Stimulated activated CD4-positive, alpha-beta T cell treated with anti-CD3 and anti-CD28 coated beads, Interleukin-4, amount 100 ng/mL, for 4 hours (primary cell): ENCODE measurements at regions not wholly inside any gene's neighbourhood (a gene's known extent, or its start where the extent isn't known, plus 50 kb on each side); places are given as distances from the start of the nearest gene placed in this dataset.

Source experiments
- DNase-seq, 2 experiments: peaks; one replicate each; pipeline ENCODE4 v3.0.0-alpha.2; 2020

DNA sequence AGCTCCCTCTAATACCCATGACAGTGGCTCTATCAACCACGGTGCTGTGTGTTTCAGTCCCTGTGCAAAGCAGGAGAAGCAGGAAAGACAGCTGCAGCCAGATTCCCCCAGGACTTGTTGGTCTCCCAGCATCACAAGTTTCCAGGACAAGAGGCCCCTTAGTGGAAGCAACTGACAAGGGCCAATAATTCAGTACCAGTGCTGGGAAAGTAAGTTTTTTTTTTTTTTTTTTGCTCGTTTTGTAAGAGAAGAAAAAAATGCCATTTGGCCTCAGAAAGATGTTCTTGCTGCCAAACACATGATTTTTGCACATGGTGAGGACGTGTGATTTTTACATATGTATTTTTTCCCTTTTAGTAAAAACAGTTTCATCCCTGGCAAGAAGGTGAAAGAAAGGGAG, 284.2 kb upstream of the ZMIZ1 start:
- no peak for DNase-seq

GRCh38 chr10:78785066-78785465, 283.7 kb upstream of the ZMIZ1 start:
- DNase-seq: no peak

DNA sequence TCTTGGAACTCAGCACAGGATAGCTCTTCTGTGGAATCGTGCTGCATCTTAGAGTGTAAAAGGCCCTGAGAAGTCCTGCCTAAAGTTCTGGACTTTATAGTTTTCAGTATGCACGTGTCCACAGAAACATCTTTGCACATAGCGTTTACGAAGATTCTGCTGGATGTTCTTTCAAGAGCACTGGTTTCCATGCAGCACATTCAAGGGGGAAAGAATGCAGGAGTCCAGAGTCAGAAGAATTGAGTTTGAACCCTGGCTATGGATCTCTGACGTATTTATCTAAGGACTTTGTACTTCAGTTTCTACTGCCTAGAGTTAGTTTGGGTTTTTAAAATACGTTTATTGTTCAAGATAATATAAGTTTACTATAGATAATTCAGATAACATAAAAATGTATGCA, 282.8 kb upstream of the ZMIZ1 start:
- no peak for DNase-seq

GRCh38 chr10:78787125-78787524, 281.6 kb upstream of the ZMIZ1 start:
- DNase-seq: no peak

DNA sequence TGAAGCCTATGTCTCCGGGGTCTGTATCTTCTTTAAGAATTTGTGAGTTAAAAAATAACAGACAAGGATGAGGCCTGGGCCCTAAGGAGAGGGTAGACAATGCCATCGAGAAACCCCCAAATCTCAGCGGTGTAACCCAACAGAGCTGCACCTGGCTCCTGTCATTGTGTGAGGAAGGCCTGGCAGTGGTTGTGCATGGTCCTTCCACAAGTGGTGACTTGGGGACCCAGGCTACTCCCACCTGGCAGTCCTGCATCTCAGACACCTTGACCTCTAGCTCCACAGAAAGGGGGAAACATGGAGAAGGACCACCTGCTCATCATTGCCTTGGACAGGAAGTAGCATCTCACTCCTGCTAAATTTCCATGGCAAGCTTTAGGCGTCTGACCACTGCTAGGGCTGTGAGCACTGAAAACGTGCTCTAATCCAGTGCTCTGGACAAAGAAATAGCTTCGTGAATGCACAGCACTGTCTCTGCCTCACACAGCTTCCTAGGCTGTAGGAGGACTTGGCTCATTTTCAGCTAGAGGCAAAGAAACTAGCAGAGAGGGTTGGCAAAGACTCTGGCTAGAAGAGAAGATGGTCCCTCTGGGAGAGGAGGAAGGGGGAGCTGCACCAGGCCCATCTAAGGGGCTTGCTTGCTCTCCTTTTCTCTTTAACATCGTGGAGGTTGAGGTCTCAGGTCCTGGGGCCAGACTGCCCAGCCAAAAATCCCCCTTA, 273.9 kb upstream of the ZMIZ1 start:
- DNase-seq: no peak

DNA sequence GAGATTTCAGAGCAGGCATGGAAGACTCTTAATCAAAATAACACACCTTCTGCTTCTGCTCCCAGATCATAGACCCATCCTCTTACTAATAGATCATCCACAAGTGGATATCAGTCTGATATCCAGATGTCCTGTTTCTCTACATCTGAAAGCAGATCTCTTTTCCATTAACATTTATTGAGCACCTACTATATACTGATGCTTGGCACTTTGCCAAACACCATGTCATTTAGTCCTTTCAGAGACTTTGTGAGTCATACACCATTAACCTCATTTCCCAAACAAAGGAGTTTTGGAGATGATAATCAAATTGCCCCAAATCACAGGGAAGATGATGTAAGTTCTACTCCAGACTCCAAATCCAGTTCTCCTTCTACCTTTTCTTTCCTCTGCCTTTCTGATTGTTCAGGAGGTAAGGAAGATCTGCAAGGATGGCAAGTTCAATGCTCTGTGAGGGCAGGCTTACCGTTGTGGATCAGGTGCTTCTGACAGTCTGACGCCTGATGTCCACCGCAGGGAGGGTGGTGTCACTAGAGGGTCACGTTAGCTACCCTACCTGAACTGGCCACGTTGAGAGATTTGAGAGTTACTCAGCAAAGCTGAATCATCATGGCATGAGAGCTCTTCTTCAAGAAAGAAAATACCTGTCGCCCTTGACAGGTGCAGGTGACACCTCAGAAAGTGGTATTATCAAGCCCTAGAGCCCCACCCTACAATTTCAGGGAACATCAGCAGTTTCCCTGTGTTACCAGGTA, 269.6 kb upstream of the ZMIZ1 start:
- no peak for DNase-seq

- no peak for DNase-seq
Observed at GRCh38 chr10:78800006-78800405, 268.8 kb upstream of the ZMIZ1 start.

DNA sequence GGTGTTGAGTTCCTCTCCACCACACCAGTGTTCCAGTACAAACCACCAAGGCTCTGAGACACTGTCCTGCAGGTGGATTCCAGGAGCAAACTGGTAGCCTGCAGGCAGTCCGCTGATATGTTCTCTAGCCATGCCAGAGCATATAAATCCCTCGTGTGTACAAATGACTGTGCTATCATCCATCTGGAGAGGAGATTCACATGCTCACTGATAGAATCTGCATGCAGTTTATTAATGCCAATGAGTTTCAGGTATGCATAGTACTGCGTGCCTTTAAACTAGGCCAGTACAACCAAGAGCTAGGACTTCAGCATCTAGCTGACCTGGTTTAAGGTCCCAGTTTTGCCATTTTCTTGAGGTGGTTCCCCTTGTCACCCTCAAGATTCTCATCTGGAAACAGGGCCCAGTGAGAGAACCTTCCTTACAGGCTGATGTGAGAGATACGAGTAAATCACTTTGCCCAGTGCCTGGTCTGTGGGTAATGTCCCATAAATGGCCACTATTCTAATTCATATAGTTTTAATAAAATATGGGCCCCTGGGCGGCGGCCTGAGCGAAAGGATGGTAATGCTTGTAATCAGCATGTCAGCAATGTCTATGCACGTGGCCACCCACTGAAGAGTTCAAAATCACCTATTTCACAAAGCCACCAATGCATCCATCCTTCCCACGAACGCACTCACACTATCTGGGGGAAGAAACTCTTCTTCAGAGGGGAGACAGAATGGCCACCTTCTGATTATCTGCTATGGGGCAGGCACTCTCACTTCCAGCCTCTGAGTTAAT, 268.0 kb upstream of the ZMIZ1 start:
- no peak for DNase-seq

DNA sequence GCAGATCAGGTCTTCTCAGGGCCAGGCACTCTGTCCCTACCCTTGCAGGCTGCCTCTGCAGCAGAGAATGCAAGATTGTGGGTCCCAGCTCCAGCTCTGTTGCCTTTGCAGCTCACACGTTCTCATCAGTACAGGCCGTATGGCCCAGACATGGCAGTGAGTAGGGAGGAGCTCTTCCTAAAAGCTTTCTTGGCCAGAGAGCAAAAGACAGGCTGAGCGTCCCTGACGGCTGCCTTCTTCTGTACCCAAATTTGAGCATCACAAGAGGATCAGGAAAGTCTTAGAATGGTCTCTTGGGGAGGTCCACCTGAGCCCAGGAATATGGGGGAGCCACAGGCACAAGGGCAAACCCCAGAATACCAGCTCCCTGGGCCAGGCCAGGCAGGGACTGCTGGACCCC, 266.3 kb upstream of the ZMIZ1 start:
- DNase-seq: no peak

- DNase-seq: no peak
Observed at GRCh38 chr10:78802866-78803265, 265.9 kb upstream of the ZMIZ1 start.

DNA sequence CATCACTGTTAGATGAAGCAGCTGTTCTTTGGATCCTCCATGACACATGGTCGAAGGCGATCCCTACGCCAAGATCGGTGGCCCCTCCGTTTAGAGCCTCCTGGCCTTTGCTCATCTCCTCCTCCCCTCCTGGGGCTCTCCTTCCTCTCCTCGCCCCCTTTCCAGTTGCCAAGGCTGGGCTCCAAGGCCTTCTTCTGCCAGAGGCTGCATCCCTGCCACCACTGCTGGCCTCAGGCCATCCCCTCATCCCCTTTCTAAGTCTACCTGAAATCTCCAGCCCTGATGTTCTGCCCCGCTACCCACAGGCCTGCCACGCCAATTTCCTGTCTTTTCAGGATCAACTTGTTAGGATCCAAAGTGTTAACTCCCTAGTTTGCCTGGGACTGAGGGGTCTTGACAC, 265.1 kb upstream of the ZMIZ1 start:
- no peak for DNase-seq

DNA sequence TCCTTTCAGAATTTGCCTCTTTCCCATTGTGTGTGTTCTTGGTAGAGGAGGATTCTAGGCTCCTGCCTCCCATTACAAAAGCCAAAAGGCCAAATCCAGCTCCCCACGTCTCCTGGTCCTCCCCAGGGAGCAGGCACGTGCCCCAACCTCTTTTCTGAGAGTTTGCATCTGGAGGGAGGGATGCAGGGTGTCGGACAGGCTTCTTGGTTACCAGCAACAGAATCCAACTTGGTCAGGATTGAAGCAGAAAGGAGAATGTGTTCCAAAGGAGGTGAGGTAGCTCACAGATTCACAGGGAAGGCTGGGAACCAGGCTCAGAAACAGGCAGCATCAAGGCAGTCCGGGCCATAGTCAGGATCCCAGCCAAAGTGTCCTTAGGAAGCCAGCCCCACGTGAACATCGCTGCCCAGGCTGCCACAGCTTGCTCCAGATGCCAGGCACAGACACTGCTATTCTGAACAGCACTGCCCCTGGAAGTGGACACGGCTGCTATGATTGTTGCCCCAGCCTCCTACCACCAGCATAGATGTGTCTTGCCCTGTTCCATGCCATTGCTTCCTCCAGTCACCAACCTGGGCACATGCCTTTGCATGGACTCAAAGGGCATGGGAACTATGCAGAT, 264.2 kb upstream of the ZMIZ1 start:
- no peak for DNase-seq

DNA sequence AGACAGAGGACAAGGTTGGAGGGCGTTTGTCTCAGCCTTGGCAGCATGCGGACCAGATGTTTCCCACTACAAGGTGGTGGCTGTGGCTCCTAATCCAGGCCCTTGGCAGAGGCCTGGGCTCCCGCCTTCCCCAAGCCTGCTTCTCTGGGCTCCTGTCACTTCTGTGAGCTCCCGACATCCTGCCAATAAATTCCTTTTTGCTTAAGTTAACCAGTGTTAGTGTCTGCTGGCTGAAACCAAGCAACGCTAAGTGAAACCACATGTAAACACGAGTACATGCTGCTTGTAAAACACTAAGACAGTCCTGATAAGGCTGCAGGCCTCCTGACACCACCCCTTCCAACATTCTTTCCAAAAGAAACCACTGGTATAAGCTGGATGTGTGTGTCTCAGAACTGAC, 263.6 kb upstream of the ZMIZ1 start:
- no peak for DNase-seq

DNA sequence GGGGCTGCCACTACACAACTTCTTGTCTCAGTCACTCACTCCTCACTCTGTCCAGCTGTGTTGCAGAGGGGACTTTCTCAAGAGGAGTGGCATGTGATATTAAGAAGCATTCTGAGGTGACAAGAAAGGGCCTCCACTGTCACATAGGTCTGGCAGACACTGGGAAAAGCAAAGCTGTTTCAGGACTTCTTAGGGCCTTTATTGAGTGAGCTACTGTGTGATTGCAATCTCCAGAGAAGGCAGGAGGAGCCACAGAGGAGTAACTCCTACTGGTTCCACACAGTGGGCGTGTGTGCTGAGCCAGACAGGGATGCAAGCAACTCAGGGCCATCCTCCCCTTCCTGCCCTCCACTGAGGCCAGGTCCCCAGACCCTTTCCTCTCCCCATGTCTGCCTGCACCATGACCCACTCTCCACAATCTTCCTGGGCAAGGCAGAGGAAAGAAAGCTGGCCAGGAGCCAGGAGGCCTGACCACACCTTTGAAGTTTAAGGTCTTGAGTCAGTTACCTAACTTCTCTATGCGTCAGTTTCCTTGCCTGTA, 262.0 kb upstream of the ZMIZ1 start:
- no peak for DNase-seq

DNA sequence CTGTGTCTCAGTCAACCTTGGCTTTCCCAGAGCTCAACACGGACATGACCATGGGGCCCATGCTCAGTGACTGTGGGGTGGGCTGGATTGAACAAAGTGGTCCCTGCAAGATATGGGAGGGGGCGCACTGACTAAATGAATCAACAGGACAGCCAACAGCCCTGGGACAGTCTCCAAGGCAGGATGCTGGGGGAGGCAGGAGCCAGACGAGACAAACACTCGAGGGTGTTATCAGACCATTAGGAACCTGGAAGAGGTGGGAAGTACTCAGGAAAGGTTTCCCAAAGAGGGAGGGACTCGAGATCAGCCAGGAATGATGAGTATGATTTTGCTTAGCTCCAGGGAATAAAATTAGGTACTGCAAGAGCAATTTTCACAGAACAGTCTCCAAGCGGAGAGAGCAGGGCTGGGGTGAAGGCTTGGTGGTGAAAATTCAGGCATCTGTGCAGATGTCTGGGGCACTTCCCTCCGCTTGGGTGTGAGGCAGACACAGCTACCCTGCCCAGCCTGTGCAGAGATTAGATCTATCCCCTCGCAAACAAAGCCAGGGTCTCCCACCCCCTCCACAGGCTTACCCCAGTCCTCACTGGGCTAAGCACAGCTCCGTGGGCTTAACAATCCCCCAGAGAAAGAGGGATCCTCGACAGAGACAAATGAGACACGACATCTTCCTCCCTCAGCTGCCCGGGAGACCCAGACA, 261.1 kb upstream of the ZMIZ1 start:
- no peak for DNase-seq

GRCh38 chr10:78808286-78808685, 260.5 kb upstream of the ZMIZ1 start:
- DNase-seq: no peak

GRCh38 chr10:78808736-78809367, 259.9 kb upstream of the ZMIZ1 start:
- no peak for DNase-seq

DNA sequence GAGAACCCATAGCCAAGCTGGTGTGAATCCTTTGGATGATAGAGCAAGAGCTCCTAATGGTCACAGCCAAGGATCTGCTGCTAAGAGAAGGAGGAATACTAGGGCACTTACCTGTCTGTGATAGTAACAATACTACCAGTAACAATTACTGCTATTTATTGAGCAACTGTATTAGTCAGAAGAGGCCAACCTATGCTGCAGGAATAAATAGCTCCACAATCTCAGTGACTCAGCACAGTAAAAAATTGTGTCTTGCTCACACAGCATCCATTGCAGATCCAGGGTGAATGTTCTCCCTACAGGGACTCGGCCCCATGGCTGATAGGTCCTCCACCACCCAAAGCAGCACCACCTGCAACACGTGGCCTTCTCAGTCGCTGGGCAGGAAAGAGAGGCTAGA, 257.6 kb upstream of the ZMIZ1 start:
- no peak for DNase-seq

GRCh38 chr10:78812571-78813318, 256.0 kb upstream of the ZMIZ1 start:
- no peak for DNase-seq

DNA sequence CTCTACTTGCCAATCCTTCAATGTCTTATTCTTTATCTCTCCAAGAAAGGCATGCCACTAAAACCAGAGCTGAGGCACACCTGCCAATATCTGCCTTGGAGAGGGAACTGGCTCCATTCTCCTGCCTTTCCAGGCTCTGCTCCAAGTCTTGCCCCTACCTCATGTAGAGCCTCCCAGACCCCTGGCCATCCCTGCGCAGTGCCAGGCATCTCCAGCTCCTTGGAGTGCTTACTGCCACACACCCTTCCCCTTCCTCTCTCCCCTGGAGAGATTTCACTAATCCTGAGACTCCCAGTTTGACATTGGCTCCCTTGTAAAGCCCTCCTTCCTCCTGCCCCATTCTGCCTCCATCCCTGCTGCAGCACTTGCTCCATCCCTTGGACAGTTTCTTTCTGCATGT, 255.2 kb upstream of the ZMIZ1 start:
- DNase-seq: no peak

DNA sequence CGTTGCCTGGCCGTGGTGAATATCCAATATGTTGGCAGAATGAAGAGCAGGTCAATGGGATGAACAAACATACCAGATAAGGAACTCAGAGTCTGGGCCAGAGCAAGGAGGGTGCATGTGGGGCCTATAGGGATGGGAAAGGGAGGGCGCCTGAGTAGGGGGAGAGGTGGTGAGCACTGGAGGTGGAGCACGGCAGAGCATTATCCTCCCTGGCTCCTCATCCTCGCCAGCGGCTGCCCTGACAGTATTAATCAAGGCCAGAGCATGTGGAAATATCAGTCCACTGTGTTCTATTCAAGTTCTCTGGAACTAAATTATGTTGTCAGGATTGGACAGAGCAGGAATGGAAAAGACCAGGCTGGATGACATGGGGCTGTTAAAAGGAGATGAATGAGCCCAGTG, 254.8 kb upstream of the ZMIZ1 start:
- DNase-seq: no peak
